Ectodermal cell (in vitro differentiated cells): ENCODE measurements at regions not wholly inside any gene's neighbourhood (a gene's known extent, or its start where the extent isn't known, plus 50 kb on each side); places are given as distances from the start of the nearest gene placed in this dataset.
"Not testable (repeated sequence)": the region's sequence is repeated elsewhere in the genome, so short reads cannot be mapped to it uniquely, and the experiment has no call there.

Experiments used
- H3K27ac ChIP-seq: 2 replicates; pipeline ENCODE4 v1.7.0; 2013; ENCODE audit warnings: mild to moderate bottlenecking, low read depth, low read length; ENCODE audit not compliant: insufficient read depth, poor library complexity, severe bottlenecking
- H3K27me3 ChIP-seq: 2 replicates; pipeline ENCODE4 v1.7.0; 2013; ENCODE audit warnings: mild to moderate bottlenecking, low read length; ENCODE audit not compliant: insufficient read depth, control insufficient read depth, poor library complexity, severe bottlenecking
- H3K36me3 ChIP-seq: one replicate; pipeline ENCODE4 v1.7.0; 2013; ENCODE audit warnings: low read length; ENCODE audit not compliant: control insufficient read depth, insufficient read depth
- H3K4me1 ChIP-seq: one replicate; pipeline ENCODE4 v1.7.0; 2013; ENCODE audit warnings: low read length; ENCODE audit not compliant: control insufficient read depth, insufficient read depth
- H3K4me3 ChIP-seq: 2 replicates; pipeline ENCODE4 v1.7.0; 2013; ENCODE audit warnings: low read depth, low read length, control low read depth; ENCODE audit not compliant: insufficient read depth
- H3K9me3 ChIP-seq: 2 replicates; pipeline ENCODE4 v1.7.0; 2013; ENCODE audit warnings: mild to moderate bottlenecking, low read length, moderate library complexity; ENCODE audit not compliant: control insufficient read depth
- WGBS, 2 experiments: methylation state at CpG; one replicate each; pipeline ENCODE4 v1.1.7; 2013; ENCODE audit warnings: missing lambda C conversion rate in 2 of 2; 5-methylcytosine and 5-hydroxymethylcytosine counted together

DNA sequence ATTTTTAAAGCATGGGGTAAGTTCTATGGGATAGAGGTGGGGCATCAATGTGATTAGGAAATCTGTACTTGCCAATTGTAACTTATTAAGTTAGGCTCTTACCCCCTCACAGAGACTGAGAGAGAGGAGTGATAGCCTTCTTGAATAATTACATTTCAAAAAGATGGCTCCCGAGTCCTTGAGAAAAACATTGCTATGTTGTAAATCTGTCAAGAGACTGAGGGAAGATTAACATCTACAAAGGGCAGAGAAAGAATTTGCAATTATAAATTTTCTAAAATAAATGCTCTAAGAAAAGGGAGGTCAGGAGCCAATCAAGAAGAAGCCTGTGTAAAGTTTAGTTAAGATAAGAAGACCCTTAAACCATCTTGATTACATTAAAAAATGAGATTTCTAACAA is 1570.8 kb downstream of the OLFM4 start:
- WGBS, 2 experiments = 67% methylated on average over 1 of the region's 1 CpG; no CpG with 5 or more reads in 1 of the 2 experiments
- Histone ChIP-seq H3K4me3 (no peak overlapping the region), H3K27me3 (no peaks in the 10 kb centered on the region), H3K4me1 (no peaks in the 10 kb centered on the region), H3K27ac (no peak overlapping the region), H3K36me3 (no peaks in the 10 kb centered on the region), H3K9me3 (no peaks in the 10 kb centered on the region)

- H3K36me3 ChIP-seq = no peaks in the 10 kb centered on the region
Measured at GRCh38 chr13:54606944-54607343, 1578.3 kb downstream of the OLFM4 start.

DNA sequence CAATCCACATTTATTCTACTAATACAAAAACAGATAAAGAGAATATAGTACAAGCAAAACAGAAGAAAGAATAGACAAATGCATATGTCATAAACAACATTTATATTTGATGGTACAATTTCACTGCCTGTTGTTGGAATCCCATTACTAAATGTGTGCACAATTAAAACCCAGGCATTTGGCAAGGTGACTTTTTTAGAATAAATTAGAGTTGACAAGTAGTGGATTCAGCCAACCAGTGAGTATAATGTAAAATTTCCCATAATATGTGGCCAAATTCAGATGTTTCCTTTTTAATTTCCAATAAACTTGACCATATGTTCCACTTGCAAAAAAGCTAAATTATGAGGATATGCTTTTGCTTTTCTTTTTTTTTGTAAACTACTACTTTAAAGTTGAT is 1578.8 kb downstream of the OLFM4 start:
- no peaks in the 10 kb centered on the region for H3K9me3 ChIP-seq
- H3K4me1 ChIP-seq = no peaks in the 10 kb centered on the region
- no peaks in the 10 kb centered on the region for H3K36me3 ChIP-seq
- H3K27me3 ChIP-seq = no peaks in the 10 kb centered on the region
- H3K27ac ChIP-seq = no peak overlapping the region
- H3K4me3 ChIP-seq = no peak overlapping the region

More at GRCh38 chr13:54606944-54607343, 1578.3 kb downstream of the OLFM4 start:
- no peaks in the 10 kb centered on the region for H3K9me3 ChIP-seq
- H3K4me3 ChIP-seq = no peak overlapping the region
- 100% methylated on average over 1 of the region's 1 CpG; no CpG with 5 or more reads in 1 of the 2 experiments for WGBS, 2 experiments
- no peaks in the 10 kb centered on the region for H3K4me1 ChIP-seq
- no peak overlapping the region for H3K27ac ChIP-seq
- H3K27me3 ChIP-seq = no peaks in the 10 kb centered on the region

DNA sequence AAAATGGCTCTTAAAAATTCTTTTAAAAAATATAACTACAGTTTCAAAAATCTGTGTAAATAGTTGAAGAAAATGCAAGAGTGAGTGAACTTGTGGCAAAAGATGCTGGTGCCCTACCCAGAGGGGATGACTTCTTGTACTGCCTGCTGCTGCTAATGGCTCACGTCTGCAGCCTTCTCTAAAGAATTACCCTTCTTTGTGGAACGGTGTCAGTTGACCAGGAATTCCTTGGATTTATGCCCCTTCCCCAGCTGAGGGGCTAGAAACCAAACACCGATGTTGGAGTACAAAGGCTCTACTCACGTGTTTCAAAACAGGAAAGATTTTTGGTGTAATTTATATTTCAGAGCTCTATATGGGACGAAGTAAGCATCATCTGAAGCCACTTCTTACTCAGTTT is 1582.8 kb downstream of the OLFM4 start:
- H3K36me3 ChIP-seq = no peaks in the 10 kb centered on the region
- H3K4me1 ChIP-seq = no peaks in the 10 kb centered on the region
- H3K4me3 ChIP-seq = no peak overlapping the region
- H3K27me3 ChIP-seq = no peaks in the 10 kb centered on the region
- H3K27ac ChIP-seq = no peak overlapping the region
- WGBS, 2 experiments = 61 to 76% methylated on average over 5 of the region's 5 CpGs
- no peaks in the 10 kb centered on the region for H3K9me3 ChIP-seq

DNA sequence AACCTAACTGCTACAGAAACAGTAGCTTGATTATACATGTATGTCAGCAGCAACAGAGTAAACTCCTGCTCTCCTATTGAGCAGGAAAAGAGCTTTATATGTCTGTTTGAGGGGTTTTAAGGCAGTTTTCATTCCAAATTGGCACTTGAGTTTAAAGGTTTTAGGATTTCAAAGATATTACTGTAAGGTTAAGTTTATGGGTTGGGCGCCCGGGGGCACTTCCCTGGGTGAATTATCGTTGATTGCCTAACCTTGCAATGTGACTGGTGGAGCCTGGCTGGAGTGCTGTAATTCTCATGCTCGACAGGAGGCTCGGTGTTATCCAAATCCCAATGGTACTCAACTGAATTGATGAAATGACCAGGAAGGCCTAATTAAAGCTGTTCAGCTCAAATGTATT is 1586.1 kb downstream of the OLFM4 start:
- H3K27me3 ChIP-seq = no peaks in the 10 kb centered on the region
- no peaks in the 10 kb centered on the region for H3K4me1 ChIP-seq
- H3K4me3 ChIP-seq = no peak overlapping the region
- no peak overlapping the region for H3K27ac ChIP-seq
- H3K36me3 ChIP-seq = no peaks in the 10 kb centered on the region
- 88 to 93% methylated on average over 5 of the region's 5 CpGs for WGBS, 2 experiments
- H3K9me3 ChIP-seq = no peaks in the 10 kb centered on the region

DNA sequence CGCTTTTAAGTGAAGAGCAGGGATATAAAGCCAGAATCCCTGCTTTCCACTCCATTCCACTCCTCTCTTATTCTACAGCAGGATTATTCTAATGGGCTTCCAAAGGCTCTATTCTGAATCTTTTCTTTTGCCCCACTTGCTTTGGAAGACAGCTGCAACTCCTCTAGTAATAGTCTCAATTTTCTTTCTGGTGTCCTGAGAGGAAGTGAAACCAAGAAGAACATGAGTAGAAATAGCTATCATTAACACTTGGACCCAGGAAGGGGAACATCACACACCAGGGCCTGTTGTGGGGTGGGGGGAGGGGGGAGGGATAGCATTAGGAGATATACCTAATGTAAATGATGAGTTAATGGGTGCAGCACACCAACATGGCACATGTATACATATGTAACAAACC is 1597.9 kb downstream of the OLFM4 start:
- WGBS, 2 experiments = 93 to 98% methylated on average over 1 of the region's 1 CpG

DNA sequence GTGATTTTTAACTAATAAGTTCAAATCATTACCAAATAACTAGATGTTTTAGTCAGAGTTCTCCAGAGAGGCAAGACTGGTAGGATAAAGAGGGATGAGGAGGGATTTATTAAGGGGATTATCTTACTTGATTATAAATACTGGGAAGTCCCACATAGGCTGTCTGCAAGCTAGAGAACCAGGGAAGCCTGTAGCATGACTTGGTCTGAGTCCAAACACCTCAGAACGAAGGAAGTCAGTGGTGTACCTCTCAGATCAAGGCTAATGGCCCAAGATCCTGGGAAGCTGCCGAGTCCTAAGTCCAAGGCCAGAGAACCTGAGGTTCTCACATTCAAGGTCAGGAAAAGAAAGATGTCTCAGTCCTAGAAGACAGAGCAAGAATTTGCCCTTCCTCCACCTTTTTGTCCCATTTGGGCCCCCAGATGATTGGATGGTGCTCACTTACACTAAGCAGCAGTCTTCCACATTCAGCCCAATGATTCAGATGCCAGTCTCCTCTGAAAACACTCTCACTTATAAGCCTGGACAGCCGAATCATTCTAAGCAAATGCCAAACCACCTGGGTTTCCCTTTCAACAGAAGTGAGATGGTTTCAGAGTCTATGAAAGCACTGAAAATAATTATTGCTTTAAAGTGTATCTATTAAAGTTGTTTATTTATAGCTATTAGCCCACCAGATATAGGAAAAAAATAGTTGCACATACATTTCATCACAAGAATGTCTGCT is 1599.2 kb downstream of the OLFM4 start:
- H3K4me1 ChIP-seq = no peaks in the 10 kb centered on the region
- no peak overlapping the region for H3K27ac ChIP-seq
- H3K9me3 ChIP-seq = no peaks in the 10 kb centered on the region
- WGBS, 2 experiments = 93 to 97% methylated on average over 3 of the region's 3 CpGs
- no peaks in the 10 kb centered on the region for H3K27me3 ChIP-seq
- H3K4me3 ChIP-seq = no peak overlapping the region
- no peaks in the 10 kb centered on the region for H3K36me3 ChIP-seq

More for the DNA sequence above, 1597.9 kb downstream of the OLFM4 start:
- not testable (repeated sequence) for H3K36me3 ChIP-seq, H3K4me1 ChIP-seq, H3K27me3 ChIP-seq, H3K4me3 ChIP-seq, H3K9me3 ChIP-seq, H3K27ac ChIP-seq

DNA sequence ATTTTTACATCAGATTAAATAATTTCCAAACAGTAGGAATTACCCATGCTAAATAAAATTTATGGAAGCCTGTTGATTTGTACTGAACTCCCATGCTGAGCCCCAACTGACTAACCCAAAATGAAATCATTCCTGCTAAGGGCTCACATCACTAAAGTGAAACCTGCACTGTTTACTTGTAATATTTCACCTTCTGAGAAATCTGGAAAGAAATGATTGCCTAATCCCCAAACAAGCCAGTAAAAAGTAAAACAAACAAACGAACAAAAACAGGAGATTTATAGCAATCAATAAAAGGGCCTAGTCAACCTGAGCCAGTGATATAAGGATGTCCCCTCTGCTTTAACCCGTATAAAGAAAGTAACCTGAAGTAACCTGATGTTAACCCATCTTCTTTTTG is 1599.8 kb downstream of the OLFM4 start:
- Histone ChIP-seq H3K4me3 (no peak overlapping the region), H3K9me3 (no peaks in the 10 kb centered on the region), H3K36me3 (no peaks in the 10 kb centered on the region), H3K4me1 (peaks cover under 1% of the 10 kb centered on the region), H3K27ac (no peak overlapping the region), H3K27me3 (no peaks in the 10 kb centered on the region)
- WGBS, 2 experiments = 92 to 94% methylated on average over 2 of the region's 2 CpGs

DNA sequence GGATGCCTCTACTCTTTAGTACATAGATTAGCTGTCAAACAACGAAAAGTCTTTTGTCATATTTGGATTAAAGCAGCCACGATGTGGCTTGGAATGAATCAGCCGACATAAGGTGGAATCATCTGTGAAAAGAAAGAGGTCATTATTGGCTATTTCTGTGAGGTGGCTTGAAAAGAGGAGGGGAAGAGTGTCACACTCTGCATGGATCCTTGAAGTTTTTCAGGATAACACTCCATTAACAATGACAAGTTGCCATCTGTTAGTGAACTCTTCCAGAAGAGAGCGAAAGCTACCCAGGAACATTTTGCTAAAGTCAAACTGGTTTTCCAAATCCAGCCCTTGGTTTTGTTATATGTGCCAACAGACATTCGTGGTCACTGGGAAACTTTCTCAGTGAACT is 1604.8 kb downstream of the OLFM4 start:
- no peak overlapping the region for H3K27ac ChIP-seq
- no peak overlapping the region for H3K4me3 ChIP-seq
- H3K4me1 ChIP-seq = peaks cover 3% of the 10 kb centered on the region
- H3K27me3 ChIP-seq = no peaks in the 10 kb centered on the region
- no peaks in the 10 kb centered on the region for H3K9me3 ChIP-seq
- 85 to 89% methylated on average over 5 of the region's 5 CpGs for WGBS, 2 experiments
- no peaks in the 10 kb centered on the region for H3K36me3 ChIP-seq

- peaks cover 3% of the 10 kb centered on the region for H3K4me1 ChIP-seq
- H3K27ac ChIP-seq = no peak overlapping the region
- WGBS, 2 experiments = 80 to 92% methylated on average over 2 of the region's 2 CpGs
- no peaks in the 10 kb centered on the region for H3K27me3 ChIP-seq
- no peaks in the 10 kb centered on the region for H3K36me3 ChIP-seq
- H3K9me3 ChIP-seq = no peaks in the 10 kb centered on the region
- no peak overlapping the region for H3K4me3 ChIP-seq
Measured at GRCh38 chr13:54636231-54636630, 1607.6 kb downstream of the OLFM4 start.

DNA sequence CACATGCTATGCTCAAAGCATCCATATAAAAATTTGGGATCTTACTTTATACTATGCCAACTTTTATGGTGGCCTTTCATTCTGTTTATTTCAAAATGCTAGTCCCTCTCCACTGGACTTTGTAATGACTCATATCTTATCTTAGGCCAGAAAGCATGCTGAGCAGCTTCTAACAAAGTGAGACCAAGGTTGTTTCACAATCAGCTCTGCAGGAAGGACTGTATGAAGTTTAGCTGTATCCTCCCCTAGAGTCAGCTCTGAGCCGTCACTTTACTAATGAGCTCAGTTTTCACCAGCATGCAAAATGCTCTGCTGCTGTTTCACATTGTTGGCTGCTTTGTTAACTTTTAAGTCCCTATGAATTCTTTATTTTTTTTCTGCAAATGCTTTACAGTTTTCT is 1608.8 kb downstream of the OLFM4 start:
- Histone ChIP-seq H3K27ac (no peak overlapping the region), H3K9me3 (no peaks in the 10 kb centered on the region), H3K4me3 (no peak overlapping the region), H3K4me1 (peaks cover 3% of the 10 kb centered on the region), H3K27me3 (no peaks in the 10 kb centered on the region), H3K36me3 (no peaks in the 10 kb centered on the region)
- 0 to 6% methylated on average over 1 of the region's 1 CpG for WGBS, 2 experiments
